Stimulated activated CD8-positive, alpha-beta memory T cell treated with anti-CD3 and anti-CD28 coated beads, Interleukin-15, amount 100 ng/mL, for 24 hours (primary cell): ENCODE measurements at regions not wholly inside any gene's neighbourhood (a gene's known extent, or its start where the extent isn't known, plus 50 kb on each side); places are given as distances from the start of the nearest gene placed in this dataset.

ENCODE experiments used
- DNase-seq: peaks from one replicate; pipeline ENCODE4 v3.0.0-alpha.2; 2020; ENCODE audit warnings: low read depth

GRCh38 chr6:21997119-21998037, 299.5 kb downstream of the PRL start:
- DNase-seq = no peak

- no peak for DNase-seq
Observed at GRCh38 chr6:21998582-21998981, 298.3 kb downstream of the PRL start.

- no peak for DNase-seq
Observed at GRCh38 chr6:21999012-21999528, 297.8 kb downstream of the PRL start.

DNA sequence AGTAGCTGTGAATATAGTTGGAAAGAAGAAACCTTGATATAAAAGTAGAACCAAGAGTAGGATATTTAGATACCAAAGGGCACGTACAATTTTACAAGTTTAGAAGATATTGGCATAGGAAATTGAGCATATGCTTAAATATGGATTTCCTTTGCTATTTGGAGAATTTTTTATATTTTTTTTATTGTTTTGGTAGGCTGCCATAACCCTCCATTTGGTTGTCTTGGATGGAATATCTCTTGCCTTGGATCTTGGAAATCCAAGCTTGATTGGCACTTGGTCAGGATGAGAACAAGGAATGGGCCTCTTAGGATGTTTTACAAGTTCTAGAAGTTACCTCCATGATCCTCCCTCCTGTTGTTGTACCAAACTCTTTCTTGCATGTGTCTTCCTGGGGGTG, 297.1 kb downstream of the PRL start:
- DNase-seq = no peak

- DNase-seq = no peak
Observed at GRCh38 chr6:22001396-22002027, 295.3 kb downstream of the PRL start.

GRCh38 chr6:22003287-22003686, 293.5 kb downstream of the PRL start:
- DNase-seq = no peak

- no peak for DNase-seq
Observed at GRCh38 chr6:22006795-22007194, 290.0 kb downstream of the PRL start.

DNA sequence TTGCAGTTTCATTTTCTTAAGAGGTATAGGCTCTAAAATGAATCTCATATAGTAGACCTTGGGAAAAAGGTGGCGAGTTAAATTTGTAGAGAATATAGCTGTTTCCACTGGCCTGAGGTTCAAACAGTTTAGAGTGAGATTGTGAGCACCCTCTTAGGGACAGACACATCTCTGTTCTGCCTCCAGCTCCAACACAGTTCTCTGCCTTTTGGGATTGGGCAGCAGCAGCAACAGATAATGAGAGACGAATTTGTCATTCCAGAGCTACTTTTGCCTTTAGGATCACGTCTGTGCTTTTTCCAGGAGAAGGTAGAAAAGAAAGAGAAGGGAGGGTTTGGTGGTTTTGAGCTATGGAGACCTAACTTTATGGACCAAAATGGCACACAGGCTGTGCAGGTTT, 289.4 kb downstream of the PRL start:
- no peak for DNase-seq

DNA sequence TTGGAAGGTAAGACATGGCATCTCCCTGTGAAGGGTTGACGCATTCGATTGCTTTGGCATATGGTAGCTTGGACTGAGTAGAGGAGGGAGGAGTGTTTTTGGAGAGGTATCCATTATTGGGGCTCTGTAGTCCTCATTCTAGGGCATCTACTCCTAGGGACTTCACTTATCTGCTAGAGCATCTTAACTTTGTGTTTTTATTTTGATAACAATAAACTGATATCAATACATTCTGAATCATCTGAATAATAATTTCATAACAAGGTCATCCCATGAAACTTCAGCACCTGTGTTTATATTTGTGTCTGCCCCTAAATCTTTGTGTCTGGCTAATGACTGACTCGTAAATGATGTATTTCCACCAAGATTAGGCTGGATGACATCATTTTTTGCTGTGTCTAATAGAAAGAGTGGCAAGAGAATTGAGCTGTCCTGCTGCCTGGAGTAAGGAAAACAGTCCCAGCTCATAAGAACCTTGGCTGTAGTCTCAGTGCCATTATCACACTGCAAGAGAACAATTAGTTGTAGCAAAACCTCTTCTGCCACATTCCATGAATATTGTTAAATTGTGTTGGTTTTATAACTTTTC, 288.5 kb downstream of the PRL start:
- no peak for DNase-seq

DNA sequence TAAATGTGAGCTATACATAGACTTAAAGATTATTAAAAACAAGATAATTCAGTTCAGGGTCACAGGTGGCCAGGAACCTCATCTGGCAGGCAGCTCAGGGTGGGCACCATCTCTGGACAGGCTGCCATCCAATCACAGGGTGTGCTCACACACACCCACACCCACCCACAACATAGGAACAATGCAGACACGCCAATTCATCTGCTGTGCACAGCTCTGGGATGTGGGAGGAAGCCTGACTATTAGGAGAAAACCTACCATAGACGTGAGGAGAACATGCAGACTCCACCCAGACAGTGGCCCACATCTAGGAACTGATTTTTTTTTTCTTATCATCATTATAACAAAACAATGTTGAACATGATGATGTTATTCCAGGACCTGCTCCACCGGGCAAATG, 286.7 kb downstream of the PRL start:
- DNase-seq = no peak

DNA sequence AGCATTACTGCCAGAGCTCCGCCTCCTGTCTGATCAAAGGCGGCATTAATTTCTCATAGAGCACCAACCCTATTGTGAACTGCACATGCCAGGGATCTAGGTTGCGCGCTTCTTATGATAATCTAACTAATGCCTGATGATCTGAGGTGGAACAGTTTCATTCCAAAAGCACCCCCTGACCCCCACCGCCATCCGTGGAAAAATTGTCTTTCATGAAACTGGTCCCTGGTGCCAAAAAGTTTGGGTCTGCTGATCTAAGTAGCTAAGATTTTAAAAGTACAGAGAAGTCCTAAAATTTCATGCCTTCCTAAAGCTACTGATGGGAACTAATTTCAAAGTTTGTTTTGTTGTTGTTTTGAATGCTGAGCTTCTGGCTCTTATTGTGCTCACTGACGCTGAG, 281.6 kb downstream of the PRL start:
- DNase-seq = no peak

GRCh38 chr6:22015944-22016343, 280.9 kb downstream of the PRL start:
- no peak for DNase-seq

DNA sequence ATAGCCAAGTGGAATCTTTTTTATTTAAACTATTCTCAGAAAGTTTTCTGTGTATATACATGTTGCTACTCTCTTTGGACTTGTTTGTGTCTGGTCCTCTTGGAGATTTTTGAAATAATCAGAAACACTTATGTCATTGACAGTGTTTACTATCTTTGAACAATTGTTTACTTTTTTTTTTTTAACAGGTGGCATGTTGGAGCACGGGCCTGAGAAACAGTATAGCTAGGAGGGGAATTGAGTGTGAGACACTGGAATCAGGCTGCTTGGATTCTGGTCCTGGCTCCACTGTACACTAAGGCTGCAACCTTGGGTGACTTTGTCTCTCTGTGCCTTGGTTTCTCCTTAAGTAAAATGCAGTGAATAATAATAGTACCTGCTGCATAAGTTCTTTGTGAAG, 279.6 kb downstream of the PRL start:
- DNase-seq = no peak

GRCh38 chr6:22017766-22018165, 279.1 kb downstream of the PRL start:
- no peak for DNase-seq

DNA sequence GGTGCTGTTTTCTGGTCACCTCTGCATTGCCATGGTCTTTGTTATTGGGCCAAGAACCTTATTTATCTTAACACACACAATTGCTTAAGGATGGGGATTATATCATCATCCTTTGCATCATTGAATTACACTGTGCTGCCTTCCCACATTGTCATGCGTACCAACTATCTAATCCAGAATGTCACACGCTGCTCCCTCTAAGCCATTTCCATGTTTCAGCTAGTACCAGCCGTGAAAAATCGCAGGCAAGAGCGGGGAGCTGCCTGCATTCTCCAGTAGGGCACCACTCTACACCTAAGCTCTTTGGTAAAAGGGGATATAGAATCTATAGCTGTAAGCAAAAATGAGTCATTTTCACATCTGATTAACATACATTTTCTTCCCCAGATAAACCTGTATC, 277.0 kb downstream of the PRL start:
- no peak for DNase-seq

DNA sequence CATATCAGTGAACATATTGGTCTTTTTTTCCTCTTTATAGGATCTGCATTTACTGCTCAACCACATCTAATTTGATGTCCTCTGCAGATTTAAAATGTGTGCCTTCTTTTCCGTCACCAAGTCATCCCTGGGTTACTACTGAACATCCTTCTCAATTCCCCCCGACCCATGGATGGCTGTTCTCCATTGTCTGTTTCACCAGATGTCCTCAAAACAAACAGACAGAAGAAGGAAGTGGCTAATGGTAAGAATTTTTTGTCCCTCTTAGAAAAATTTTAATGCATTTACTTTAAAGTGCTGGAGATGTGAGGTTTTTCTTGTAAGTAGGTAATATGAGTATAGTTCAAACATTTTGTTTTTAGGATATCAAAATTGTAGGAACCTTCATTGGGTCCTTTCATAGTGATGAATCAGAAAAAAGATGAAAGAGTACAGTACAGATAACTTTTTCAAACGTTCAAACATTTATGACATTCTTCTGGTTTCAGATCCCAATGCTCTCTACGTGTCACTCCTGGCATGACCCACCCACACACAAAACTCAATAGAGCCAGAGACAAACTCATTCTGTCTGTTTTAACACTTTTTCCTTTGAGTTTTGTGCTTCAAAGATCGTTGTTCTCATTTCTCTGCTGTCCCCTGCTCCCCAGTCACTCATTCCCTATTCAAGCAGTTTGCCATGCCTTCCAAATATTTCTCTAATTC, 276.4 kb downstream of the PRL start:
- no peak for DNase-seq

GRCh38 chr6:22021966-22022365, 274.9 kb downstream of the PRL start:
- no peak for DNase-seq

GRCh38 chr6:22023937-22024336, 272.9 kb downstream of the PRL start:
- no peak for DNase-seq

DNA sequence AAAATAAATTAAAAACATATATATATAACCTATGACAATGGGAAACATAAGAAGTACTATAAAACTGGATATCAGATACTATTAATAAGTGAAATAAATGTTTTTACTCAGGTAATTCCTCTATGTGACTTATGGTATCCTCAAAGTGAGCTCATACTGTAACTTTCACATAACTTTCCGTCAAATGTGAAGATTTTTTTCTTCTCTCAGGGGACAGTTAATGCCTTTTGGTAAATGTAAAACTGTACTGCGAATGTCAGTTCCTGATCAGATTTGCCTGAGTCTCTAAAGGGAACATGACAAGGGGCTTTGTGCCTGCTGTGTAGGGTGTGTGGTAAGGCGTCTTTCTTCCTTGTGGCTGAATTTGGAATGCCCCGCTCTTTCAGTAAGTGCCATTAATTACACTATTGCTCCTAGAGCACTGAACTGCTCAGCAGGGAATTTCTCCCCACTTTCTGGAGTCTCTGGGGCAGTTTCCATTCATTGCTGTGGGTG, 271.8 kb downstream of the PRL start:
- no peak for DNase-seq

- DNase-seq = no peak
Observed at GRCh38 chr6:22025468-22026163, 271.2 kb downstream of the PRL start.

- DNase-seq = no peak
Observed at GRCh38 chr6:22026164-22026678, 270.6 kb downstream of the PRL start.
